Suprapubic skin (tissue), 4 donors: ENCODE measurements at regions not wholly inside any gene's neighbourhood (a gene's known extent, or its start where the extent isn't known, plus 50 kb on each side); places are given as distances from the start of the nearest gene placed in this dataset.

ENCODE experiments used
- DNase-seq, 2 donors: peaks; one replicate each; pipeline ENCODE4 v3.0.0-alpha.2; 2019; ENCODE audit warnings: low spot score in 2 of 2
- H3K27ac ChIP-seq: fragments of 200-600 bp; sonication (generic); one replicate; pipeline ENCODE4 v1.5.1; 2019
- H3K27me3 ChIP-seq: fragments of 200-600 bp; sonication (generic); one replicate; pipeline ENCODE4 v1.5.1; 2019
- H3K36me3 ChIP-seq: fragments of 200-600 bp; sonication (generic); one replicate; pipeline ENCODE4 v1.5.1; 2019
- H3K4me1 ChIP-seq: fragments of 200-600 bp; sonication (generic); one replicate; pipeline ENCODE4 v1.5.1; 2019
- H3K4me3 ChIP-seq: fragments of 200-600 bp; sonication (generic); one replicate; pipeline ENCODE4 v1.5.1; 2019; ENCODE audit warnings: mild to moderate bottlenecking
- H3K9me3 ChIP-seq: fragments of 200-600 bp; sonication (generic); one replicate; pipeline ENCODE4 v1.5.1; 2019
- EP300 ChIP-seq: sonication (generic); formaldehyde crosslinking; IDR thresholded peaks from one replicate; pipeline ENCODE4 v1.6.1; 2017; ENCODE audit warnings: antibody characterized with exemption
- POLR2A ChIP-seq, 2 donors: fragments of 450-650 bp; IDR thresholded peaks; one replicate each; pipeline ENCODE4 v1.6.1; 2017; ENCODE audit warnings: antibody characterized with exemption in 2 of 2, mild to moderate bottlenecking in 2 of 2, moderate library complexity in 2 of 2
- POLR2AphosphoS5 ChIP-seq, 3 donors: sonication (generic); formaldehyde crosslinking; IDR thresholded peaks; one replicate each; pipeline ENCODE4 v1.6.1; 2017; ENCODE audit warnings: antibody characterized with exemption in 3 of 3
- WGBS: methylation state at CpG from one replicate; pipeline ENCODE4 v1.1.5; 2018; 5-methylcytosine and 5-hydroxymethylcytosine counted together
- TF ChIP-seq, protein P1 (sequence below), 2 donors: fragments of 200-600 bp in 1 of 2; fragments of 450-650 bp in 1 of 2; sonication (generic) in 1 of 2; IDR thresholded peaks; one replicate each; pipeline ENCODE4 v1.5.1; 2016 to 2019; ENCODE audit warnings: antibody characterized with exemption in 2 of 2, mild to moderate bottlenecking in 1 of 2, moderate library complexity in 1 of 2

DNA sequence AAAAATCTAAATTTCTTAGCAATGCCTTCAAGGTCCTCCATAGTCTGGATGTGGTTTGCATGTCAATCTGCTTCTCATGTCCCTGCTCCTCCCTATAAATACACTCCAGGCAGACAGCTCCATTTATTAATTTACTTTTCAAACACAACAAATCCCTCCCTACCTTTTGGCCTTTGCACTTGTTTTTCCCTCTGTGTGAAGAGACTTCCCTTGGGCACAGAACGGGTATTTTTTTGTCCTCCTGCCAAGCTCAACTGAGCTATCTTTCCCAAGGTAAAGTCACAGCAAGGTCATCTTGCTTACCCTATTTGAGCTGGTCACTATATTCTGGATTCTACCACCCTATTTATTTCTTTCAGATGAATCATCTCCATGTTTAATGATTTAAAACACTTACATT, 159.6 kb upstream of the ANKH start:
- Histone ChIP-seq H3K4me1 (no peaks in the 10 kb centered on the region), H3K9me3 (no peaks in the 10 kb centered on the region), H3K4me3 (no peak overlapping the region), H3K27ac (no peak overlapping the region), H3K36me3 (no peaks in the 10 kb centered on the region), H3K27me3 (no peaks in the 10 kb centered on the region)
- WGBS: 38% methylated on average over 1 of the region's 1 CpG
- DNase-seq: no peak
- TF ChIP-seq POLR2A (IDR thresholded peaks at IDR 0.05) (no peak), POLR2AphosphoS5 (IDR thresholded peaks at IDR 0.05) (no peak), EP300 (no peak)
- TF ChIP-seq, protein P1, sequence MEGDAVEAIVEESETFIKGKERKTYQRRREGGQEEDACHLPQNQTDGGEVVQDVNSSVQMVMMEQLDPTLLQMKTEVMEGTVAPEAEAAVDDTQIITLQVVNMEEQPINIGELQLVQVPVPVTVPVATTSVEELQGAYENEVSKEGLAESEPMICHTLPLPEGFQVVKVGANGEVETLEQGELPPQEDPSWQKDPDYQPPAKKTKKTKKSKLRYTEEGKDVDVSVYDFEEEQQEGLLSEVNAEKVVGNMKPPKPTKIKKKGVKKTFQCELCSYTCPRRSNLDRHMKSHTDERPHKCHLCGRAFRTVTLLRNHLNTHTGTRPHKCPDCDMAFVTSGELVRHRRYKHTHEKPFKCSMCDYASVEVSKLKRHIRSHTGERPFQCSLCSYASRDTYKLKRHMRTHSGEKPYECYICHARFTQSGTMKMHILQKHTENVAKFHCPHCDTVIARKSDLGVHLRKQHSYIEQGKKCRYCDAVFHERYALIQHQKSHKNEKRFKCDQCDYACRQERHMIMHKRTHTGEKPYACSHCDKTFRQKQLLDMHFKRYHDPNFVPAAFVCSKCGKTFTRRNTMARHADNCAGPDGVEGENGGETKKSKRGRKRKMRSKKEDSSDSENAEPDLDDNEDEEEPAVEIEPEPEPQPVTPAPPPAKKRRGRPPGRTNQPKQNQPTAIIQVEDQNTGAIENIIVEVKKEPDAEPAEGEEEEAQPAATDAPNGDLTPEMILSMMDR (IDR thresholded peaks at IDR 0.05): no peak

DNA sequence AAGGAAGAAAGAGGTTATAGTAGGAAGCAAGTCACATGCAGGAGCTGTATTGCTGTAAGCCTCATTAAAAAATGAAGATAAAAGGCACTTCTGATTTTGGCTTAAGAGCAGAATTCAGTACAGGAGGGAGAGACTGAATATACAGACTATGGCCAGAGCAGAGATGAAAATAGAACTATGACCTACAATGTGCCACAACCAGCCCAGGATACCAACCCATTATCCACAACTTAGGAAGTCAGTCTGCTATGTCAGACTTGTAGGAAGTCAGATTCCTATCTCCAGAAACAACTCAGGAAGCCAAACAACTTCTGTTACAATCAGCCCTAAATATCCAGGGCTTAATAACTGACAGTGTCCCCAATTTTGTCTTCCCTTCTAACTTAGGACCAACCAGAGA, 156.2 kb upstream of the ANKH start:
- no peaks in the 10 kb centered on the region for H3K9me3 ChIP-seq
- no peaks in the 10 kb centered on the region for H3K4me1 ChIP-seq
- TF ChIP-seq EP300 (no peak), POLR2A (IDR thresholded peaks at IDR 0.05) (no peak), POLR2AphosphoS5 (IDR thresholded peaks at IDR 0.05) (no peak)
- TF ChIP-seq, protein P1 (IDR thresholded peaks at IDR 0.05): no peak
- H3K4me3 ChIP-seq: no peak overlapping the region
- no peaks in the 10 kb centered on the region for H3K27me3 ChIP-seq
- H3K27ac ChIP-seq: no peak overlapping the region
- H3K36me3 ChIP-seq: no peaks in the 10 kb centered on the region
- DNase-seq: no peak

DNA sequence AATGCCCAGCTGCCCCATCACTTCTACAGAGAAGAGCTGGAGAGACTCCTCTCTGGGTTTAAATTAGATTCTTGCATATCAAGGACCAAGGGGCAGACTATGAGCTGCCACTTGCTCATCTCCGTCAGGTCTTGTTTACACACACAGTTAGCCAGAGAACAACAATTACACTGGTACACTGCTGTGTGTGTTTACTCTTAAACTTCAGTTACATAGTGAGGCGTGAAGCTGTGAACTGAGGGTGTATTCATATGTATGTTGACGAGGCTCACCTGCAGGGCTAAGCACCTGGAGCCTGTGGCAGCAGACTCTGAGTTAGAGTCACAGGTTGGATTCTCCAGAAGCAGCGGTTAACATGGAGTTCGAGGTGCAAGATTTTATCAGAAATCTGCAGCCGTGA, 155.4 kb upstream of the ANKH start:
- no peaks in the 10 kb centered on the region for H3K9me3 ChIP-seq
- TF ChIP-seq POLR2AphosphoS5 (IDR thresholded peaks at IDR 0.05) (no peak), POLR2A (IDR thresholded peaks at IDR 0.05) (no peak), EP300 (no peak)
- TF ChIP-seq, protein P1 (IDR thresholded peaks at IDR 0.05): no peak
- no peak overlapping the region for H3K27ac ChIP-seq
- H3K36me3 ChIP-seq: no peaks in the 10 kb centered on the region
- H3K4me1 ChIP-seq: no peaks in the 10 kb centered on the region
- no peak for DNase-seq
- no peaks in the 10 kb centered on the region for H3K27me3 ChIP-seq
- no peak overlapping the region for H3K4me3 ChIP-seq
- 73% methylated on average over 6 of the region's 6 CpGs for WGBS

DNA sequence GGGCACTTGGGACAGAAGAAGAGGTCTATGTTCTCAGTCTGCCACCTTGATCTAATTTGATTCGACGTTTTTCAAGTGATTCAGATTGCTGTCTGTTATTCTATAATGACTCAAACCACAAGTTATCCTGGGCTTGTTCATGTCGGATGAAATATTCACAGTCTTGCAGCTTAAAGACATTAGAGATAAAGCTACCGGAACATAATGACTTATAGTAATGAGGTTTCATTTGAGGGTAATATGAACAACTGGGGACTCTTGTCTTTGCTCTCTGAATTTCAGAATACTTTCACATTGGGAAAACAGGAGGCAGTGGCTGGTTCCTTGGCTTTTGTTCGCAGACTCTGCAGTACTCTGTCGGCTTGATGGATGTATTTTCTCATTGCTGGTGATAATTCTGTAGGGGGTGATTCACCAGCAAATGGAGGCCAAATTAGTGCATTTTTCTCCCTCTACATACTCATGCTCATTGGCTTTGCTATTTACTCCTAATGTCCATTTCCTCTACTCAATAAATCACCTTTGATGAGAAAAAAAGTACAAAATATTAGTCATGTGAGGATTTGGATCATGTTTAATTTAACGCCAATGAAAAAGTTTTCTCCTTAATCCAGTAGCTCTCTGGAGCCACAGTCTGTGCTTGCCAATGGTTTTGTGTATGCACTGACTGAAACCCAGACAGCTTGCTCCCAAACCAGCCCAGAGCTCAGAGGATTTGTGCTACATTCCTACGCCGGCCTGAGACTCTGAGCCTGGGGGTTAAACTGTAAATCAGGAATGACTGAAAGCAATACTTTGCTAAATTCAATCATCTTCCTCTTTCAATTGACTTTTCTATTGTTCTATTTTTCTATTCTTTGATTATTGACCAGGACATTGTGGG, 154.7 kb upstream of the ANKH start:
- WGBS: 68% methylated on average over 9 of the region's 9 CpGs
- Histone ChIP-seq H3K4me3 (no peak overlapping the region), H3K4me1 (no peaks in the 10 kb centered on the region), H3K27ac (no peak overlapping the region), H3K9me3 (no peaks in the 10 kb centered on the region), H3K27me3 (no peaks in the 10 kb centered on the region), H3K36me3 (no peaks in the 10 kb centered on the region)
- DNase-seq: no peak
- no peak for TF ChIP-seq EP300
- no peak for TF ChIP-seq POLR2AphosphoS5 (IDR thresholded peaks at IDR 0.05)
- TF ChIP-seq, protein P1 (IDR thresholded peaks at IDR 0.05): no peak
- TF ChIP-seq POLR2A (IDR thresholded peaks at IDR 0.05): no peak

DNA sequence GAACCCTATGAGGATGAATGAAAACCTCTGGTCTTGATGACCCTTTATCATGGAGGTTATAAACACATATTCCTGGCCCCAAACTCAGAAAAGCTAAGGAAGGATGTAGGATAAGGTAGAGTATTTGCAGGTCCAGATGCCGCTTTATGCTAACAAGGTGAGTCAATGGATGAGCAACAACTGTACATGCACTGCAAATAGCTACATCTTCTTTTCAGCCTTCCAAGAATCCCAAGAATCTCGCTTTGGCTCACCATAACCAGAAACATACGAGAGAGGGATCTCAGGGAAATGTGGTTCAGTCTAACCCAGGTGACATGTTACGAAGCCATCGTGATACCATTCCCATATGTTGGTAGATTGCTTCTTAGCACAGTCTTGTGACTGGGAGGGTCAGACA, 152.3 kb upstream of the ANKH start:
- TF ChIP-seq POLR2AphosphoS5 (IDR thresholded peaks at IDR 0.05) (no peak), EP300 (no peak), POLR2A (IDR thresholded peaks at IDR 0.05) (no peak)
- no peak for DNase-seq
- WGBS: 94% methylated on average over 5 of the region's 5 CpGs

More for the DNA sequence above, 152.3 kb upstream of the ANKH start:
- Histone ChIP-seq H3K36me3 (no peaks in the 10 kb centered on the region), H3K9me3 (no peaks in the 10 kb centered on the region), H3K4me3 (no peak overlapping the region), H3K27me3 (no peaks in the 10 kb centered on the region), H3K27ac (no peak overlapping the region), H3K4me1 (no peaks in the 10 kb centered on the region)
